ENCODE measurements at regions not wholly inside any gene's neighbourhood (a gene's known extent, or its start where the extent isn't known, plus 50 kb on each side); places are given as distances from the start of the nearest gene placed in this dataset.

DNA sequence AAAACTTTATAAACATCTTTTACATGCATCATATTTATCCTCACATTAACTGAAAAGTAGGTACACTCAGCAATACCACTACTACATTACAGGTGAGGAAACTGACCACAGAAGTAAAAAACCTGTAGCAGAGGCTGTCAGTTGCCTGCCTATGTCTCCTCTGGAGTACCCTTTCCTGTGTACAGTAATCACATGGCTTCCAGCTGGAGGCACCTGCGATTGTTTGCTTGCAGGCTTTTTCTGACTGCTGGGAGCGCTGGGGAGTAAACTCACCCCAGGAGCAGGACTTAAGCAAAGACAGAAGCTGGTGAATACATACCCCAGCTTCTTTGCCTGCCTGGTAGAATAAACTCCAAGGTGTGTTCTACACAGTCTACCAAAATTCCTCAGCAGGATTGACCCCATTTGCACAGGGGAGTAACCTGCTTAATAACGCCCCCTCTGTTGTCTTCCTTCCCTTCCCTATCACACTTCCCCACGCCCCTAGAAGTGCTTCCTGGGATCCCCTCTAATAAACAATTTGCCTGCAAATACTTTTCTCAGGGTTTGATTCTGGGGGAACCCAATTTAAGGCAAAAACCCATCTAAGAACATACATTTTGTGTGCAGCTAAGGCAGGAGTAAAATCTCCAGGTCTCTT is 138.9 kb downstream of the PTH2R start:
- DNase-seq (ENCODE audit: low spot score): no peak
- no peaks in the 10 kb centered on the region for H3K9me3 Mint-ChIP-seq

DNA sequence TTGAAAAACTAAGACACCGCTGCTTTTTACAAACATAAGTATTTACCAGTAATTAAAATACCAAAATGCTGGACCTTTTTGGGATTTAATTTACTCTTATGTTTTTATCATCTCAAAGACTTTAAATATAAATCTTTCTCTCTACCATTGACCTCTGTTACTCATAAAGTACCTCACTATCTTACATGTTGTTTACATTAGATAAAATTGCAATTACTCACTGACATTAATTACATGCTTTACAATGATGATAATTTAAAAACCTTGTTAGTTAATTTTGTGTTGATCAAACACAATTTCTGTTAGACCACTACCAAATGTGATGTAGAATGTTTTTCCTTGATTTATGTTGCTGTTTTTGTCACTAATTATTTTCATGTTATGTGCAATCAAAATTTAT is 139.5 kb downstream of the PTH2R start:
- no peaks in the 10 kb centered on the region for H3K36me3 Mint-ChIP-seq (ENCODE audit: low read depth)
- H3K4me3 Mint-ChIP-seq: no peak overlapping the region
- H3K4me1 Mint-ChIP-seq (ENCODE audit: low read depth): peaks cover 9% of the 10 kb centered on the region
- no peak for DNase-seq (ENCODE audit: low spot score)
- no peak overlapping the region for H3K27ac Mint-ChIP-seq
- no peaks in the 10 kb centered on the region for H3K27me3 Mint-ChIP-seq (ENCODE audit: low read depth)
- H3K9me3 Mint-ChIP-seq: no peaks in the 10 kb centered on the region

More for the DNA sequence above, 138.9 kb downstream of the PTH2R start:
- Mint-ChIP-seq H3K36me3 (ENCODE audit: low read depth) (no peaks in the 10 kb centered on the region), H3K27ac (no peak overlapping the region), H3K4me1 (ENCODE audit: low read depth) (peaks cover 9% of the 10 kb centered on the region), H3K27me3 (ENCODE audit: low read depth) (no peaks in the 10 kb centered on the region), H3K4me3 (no peak overlapping the region)

- H3K27ac Mint-ChIP-seq: no peak overlapping the region
- H3K9me3 Mint-ChIP-seq: no peaks in the 10 kb centered on the region
- no peaks in the 10 kb centered on the region for H3K36me3 Mint-ChIP-seq (ENCODE audit: low read depth)
- no peaks in the 10 kb centered on the region for H3K27me3 Mint-ChIP-seq (ENCODE audit: low read depth)
- no peak overlapping the region for H3K4me3 Mint-ChIP-seq
- H3K4me1 Mint-ChIP-seq (ENCODE audit: low read depth): peaks cover under 1% of the 10 kb centered on the region
- DNase-seq (ENCODE audit: low spot score): no peak
These were observed 140.5 kb downstream of the PTH2R start for GRCh38 chr2:208546860-208547650.

- no peak overlapping the region for H3K4me3 Mint-ChIP-seq
- H3K27me3 Mint-ChIP-seq (ENCODE audit: low read depth): no peaks in the 10 kb centered on the region
- H3K4me1 Mint-ChIP-seq (ENCODE audit: low read depth): no peaks in the 10 kb centered on the region
- H3K9me3 Mint-ChIP-seq: no peaks in the 10 kb centered on the region
- DNase-seq (ENCODE audit: low spot score): no peak
- no peaks in the 10 kb centered on the region for H3K36me3 Mint-ChIP-seq (ENCODE audit: low read depth)
- H3K27ac Mint-ChIP-seq: no peak overlapping the region
These were observed 142.1 kb downstream of the PTH2R start for GRCh38 chr2:208548700-208549099.

DNA sequence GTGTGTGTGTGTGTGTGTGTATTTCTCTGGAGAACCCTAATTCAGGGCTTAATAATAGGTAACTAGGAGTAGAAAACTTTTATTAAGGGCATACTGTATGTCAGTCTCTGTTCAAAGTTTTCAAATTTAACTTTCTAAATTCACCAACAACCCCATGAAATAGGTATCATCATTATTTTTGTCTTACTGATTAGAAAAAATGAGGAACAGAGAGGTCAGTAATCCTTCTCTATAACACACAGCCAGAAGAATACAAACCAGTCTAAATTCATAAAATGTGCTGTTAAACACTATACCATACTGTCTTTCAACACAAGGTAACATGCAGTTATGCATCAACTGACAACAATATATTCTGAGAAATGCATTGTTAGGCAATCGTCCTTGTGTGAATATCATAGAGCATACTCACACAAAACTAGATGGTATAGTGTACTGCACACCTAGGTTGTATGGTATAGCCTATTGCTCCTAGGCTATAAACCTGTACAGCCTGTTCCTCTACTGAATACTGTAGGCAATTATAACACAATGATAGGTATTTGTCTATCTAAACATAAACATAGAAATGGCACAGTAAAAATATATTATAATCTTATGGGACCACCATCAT is 143.1 kb downstream of the PTH2R start:
- Mint-ChIP-seq H3K27ac (no peak overlapping the region), H3K4me1 (ENCODE audit: low read depth) (no peaks in the 10 kb centered on the region), H3K9me3 (no peaks in the 10 kb centered on the region), H3K27me3 (ENCODE audit: low read depth) (no peaks in the 10 kb centered on the region), H3K4me3 (no peak overlapping the region), H3K36me3 (ENCODE audit: low read depth) (no peaks in the 10 kb centered on the region)
- DNase-seq (ENCODE audit: low spot score): no peak

- no peak for DNase-seq (ENCODE audit: low spot score)
- Mint-ChIP-seq H3K36me3 (ENCODE audit: low read depth) (no peaks in the 10 kb centered on the region), H3K4me3 (no peak overlapping the region), H3K27me3 (ENCODE audit: low read depth) (no peaks in the 10 kb centered on the region), H3K4me1 (ENCODE audit: low read depth) (no peaks in the 10 kb centered on the region), H3K27ac (no peak overlapping the region), H3K9me3 (no peaks in the 10 kb centered on the region)
These were observed 146.4 kb downstream of the PTH2R start for GRCh38 chr2:208552943-208553342.

- H3K27ac Mint-ChIP-seq: no peak overlapping the region
- no peaks in the 10 kb centered on the region for H3K27me3 Mint-ChIP-seq (ENCODE audit: low read depth)
- no peaks in the 10 kb centered on the region for H3K36me3 Mint-ChIP-seq (ENCODE audit: low read depth)
- no peak for DNase-seq (ENCODE audit: low spot score)
- H3K4me1 Mint-ChIP-seq (ENCODE audit: low read depth): no peaks in the 10 kb centered on the region
- H3K4me3 Mint-ChIP-seq: no peak overlapping the region
- H3K9me3 Mint-ChIP-seq: no peaks in the 10 kb centered on the region
These were observed 150.4 kb downstream of the PTH2R start for GRCh38 chr2:208556983-208557484.

GRCh38 chr2:208565690-208566416 is 159.3 kb downstream of the PTH2R start:
- Mint-ChIP-seq H3K36me3 (ENCODE audit: low read depth) (no peaks in the 10 kb centered on the region), H3K4me3 (no peak overlapping the region), H3K4me1 (ENCODE audit: low read depth) (no peaks in the 10 kb centered on the region), H3K9me3 (no peaks in the 10 kb centered on the region), H3K27ac (no peak overlapping the region), H3K27me3 (ENCODE audit: low read depth) (no peaks in the 10 kb centered on the region)
- no peak for DNase-seq (ENCODE audit: low spot score)

DNA sequence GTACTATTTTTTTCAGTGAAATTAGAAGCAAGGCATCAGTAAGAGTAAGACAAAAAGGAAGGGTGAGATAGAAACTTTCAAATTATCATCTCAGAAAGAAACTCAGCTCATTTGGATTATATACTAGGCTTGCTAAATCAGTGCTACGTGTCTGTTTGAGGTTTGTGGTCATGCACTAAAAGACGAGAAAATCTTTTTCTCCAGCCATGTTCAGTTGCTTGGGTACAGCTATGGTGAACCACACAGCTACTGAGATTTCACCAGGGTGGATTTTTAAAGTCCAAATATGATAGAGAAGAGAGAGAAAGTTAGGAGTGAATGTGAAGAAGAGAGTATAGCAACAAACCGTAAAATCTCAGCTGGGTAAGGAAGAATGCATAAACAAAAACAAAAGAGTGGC is 161.6 kb downstream of the PTH2R start:
- H3K9me3 Mint-ChIP-seq: no peaks in the 10 kb centered on the region
- H3K27ac Mint-ChIP-seq: no peak overlapping the region
- H3K27me3 Mint-ChIP-seq (ENCODE audit: low read depth): no peaks in the 10 kb centered on the region
- H3K36me3 Mint-ChIP-seq (ENCODE audit: low read depth): no peaks in the 10 kb centered on the region
- DNase-seq (ENCODE audit: low spot score): no peak
- no peaks in the 10 kb centered on the region for H3K4me1 Mint-ChIP-seq (ENCODE audit: low read depth)
- no peak overlapping the region for H3K4me3 Mint-ChIP-seq

DNA sequence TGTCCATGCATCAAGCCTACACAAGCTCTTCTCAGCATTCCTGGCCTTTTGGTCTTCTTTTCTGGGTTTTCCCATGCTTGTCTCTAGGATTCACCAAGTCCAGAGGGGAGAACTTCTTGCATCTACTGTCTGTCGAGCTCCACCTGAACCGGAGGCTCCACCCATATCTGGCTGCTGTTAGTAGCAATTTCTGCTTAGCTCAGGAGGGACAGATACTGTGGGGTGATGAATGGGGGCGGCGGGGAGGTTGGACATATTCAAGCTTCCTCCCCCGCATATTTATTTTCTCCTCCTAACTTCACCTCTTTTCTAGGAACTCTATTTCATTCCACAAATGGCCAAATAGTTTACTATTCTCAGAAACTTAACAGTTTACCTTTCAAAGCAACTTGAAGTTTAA is 163.5 kb downstream of the PTH2R start:
- Mint-ChIP-seq H3K4me3 (no peak overlapping the region), H3K9me3 (no peaks in the 10 kb centered on the region), H3K36me3 (ENCODE audit: low read depth) (no peaks in the 10 kb centered on the region), H3K4me1 (ENCODE audit: low read depth) (no peaks in the 10 kb centered on the region), H3K27ac (no peak overlapping the region), H3K27me3 (ENCODE audit: low read depth) (no peaks in the 10 kb centered on the region)
- DNase-seq (ENCODE audit: low spot score): no peak

DNA sequence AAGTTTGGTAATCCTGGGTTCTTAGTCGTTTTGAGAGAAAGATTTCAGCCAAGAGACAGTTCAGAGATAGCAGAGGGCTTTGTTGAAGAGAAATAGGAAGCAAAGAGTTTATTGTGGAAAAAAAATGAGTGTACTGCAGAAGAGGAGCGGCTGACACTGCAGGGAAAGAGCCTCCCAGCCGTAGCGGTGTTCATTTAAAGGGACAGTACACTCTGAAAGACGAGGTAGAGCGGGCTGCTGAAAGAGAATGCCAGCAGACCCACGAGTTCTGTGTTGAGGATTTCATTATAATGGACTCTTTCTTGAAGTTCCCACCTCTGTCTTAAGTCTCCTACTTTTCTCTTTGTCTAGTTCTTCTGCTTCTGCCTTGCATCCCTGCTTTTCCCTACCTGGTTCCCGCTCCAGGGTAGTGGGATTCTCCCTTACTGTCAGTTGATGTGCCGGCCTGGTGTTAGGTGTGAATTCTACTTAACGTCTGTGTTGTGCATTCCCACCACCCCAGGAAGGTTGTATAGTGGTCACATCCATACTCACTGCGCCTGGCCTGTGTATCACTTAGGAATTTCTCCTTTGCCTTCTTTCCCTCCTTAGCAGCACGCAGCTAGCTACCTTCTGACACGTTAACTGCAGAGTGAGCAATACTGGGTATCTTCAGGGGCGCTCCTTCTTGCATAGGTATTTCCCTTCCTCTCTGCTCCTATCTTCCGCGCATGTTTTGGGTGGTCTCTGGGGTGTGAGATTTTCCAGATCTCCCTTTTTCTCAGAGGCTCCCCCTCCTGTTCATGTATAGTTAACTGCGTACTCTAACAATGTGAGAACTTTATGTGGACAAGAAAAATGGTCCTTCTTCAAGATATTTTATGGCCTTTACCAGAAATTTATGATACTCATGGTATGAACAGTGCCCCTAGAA is 164.5 kb downstream of the PTH2R start:
- Mint-ChIP-seq H3K27me3 (ENCODE audit: low read depth) (no peaks in the 10 kb centered on the region), H3K9me3 (no peaks in the 10 kb centered on the region), H3K4me1 (ENCODE audit: low read depth) (no peaks in the 10 kb centered on the region), H3K4me3 (no peak overlapping the region), H3K36me3 (ENCODE audit: low read depth) (no peaks in the 10 kb centered on the region), H3K27ac (no peak overlapping the region)
- no peak for DNase-seq (ENCODE audit: low spot score)

- no peaks in the 10 kb centered on the region for H3K9me3 Mint-ChIP-seq
- no peaks in the 10 kb centered on the region for H3K4me1 Mint-ChIP-seq (ENCODE audit: low read depth)
- no peaks in the 10 kb centered on the region for H3K36me3 Mint-ChIP-seq (ENCODE audit: low read depth)
- H3K4me3 Mint-ChIP-seq: no peak overlapping the region
- DNase-seq (ENCODE audit: low spot score): no peak
- no peak overlapping the region for H3K27ac Mint-ChIP-seq
- no peaks in the 10 kb centered on the region for H3K27me3 Mint-ChIP-seq (ENCODE audit: low read depth)
These were observed 165.2 kb downstream of the PTH2R start for GRCh38 chr2:208571764-208572131.

DNA sequence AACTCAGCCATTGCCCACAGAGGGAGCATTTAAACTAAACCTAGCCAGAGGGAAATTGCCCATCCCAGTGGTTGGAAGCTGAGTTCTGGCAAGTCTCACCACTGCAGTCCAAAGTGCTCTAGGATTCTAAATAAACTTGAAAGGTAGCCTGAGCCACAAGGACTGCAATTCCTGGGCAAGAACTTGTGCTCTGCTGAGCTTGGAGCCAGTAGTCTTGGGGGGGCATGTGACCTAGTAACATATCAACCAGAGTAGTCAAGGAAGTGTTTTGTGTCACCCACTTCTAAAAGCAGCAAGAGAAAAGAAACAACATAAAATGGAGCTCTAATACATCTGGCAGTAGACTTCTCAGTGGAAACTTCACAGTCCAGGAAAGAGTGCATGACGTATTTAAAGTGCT is 167.0 kb downstream of the PTH2R start:
- no peak overlapping the region for H3K4me3 Mint-ChIP-seq
- no peaks in the 10 kb centered on the region for H3K4me1 Mint-ChIP-seq (ENCODE audit: low read depth)
- H3K27me3 Mint-ChIP-seq (ENCODE audit: low read depth): no peaks in the 10 kb centered on the region
- H3K36me3 Mint-ChIP-seq (ENCODE audit: low read depth): no peaks in the 10 kb centered on the region
- no peaks in the 10 kb centered on the region for H3K9me3 Mint-ChIP-seq
- DNase-seq (ENCODE audit: low spot score): no peak
- H3K27ac Mint-ChIP-seq: no peak overlapping the region

Measured in T-helper 2 cell treated with Interferon-gamma antibody and Interleukin-4, amounts not matched to agents 5 μg/mL and 100 μg/mL, for 36 hours (primary cell).